ENCODE measurements at regions not wholly inside any gene's neighbourhood (a gene's known extent, or its start where the extent isn't known, plus 50 kb on each side); places are given as distances from the start of the nearest gene placed in this dataset.

- TF ChIP-seq CTCF (IDR thresholded peaks at IDR 0.05; ENCODE audit: extremely low read depth in 1 of 2, insufficient read depth in 1 of 2, low read depth in 1 of 2, low read length in 2 of 2) (no peak), MYC (IDR thresholded peaks at IDR 0.05; ENCODE audit: low read depth, low read length) (no peak), EZH2 (IDR thresholded peaks at IDR 0.05; ENCODE audit: borderline replicate concordance, low read depth, low read length, severe bottlenecking) (no peak), JUN (IDR thresholded peaks at IDR 0.05; ENCODE audit: borderline replicate concordance, insufficient read depth, insufficient read length, low read depth) (no peak), POLR2AphosphoS5 (IDR thresholded peaks at IDR 0.05; ENCODE audit: insufficient read depth, low read depth, low read length) (no peak), MAX (IDR thresholded peaks at IDR 0.05; ENCODE audit: insufficient read depth, insufficient read length) (no peak), FOS (IDR thresholded peaks at IDR 0.05; ENCODE audit: borderline replicate concordance, insufficient read depth, low read length) (no peak), GATA2 (IDR thresholded peaks at IDR 0.05; ENCODE audit: insufficient read depth, insufficient read length, low read depth, low read length) (no peak), POLR2A (IDR thresholded peaks at IDR 0.05; ENCODE audit: low read depth, low read length) (no peak)
- dilution Hi-C loops (cut with MboI; ENCODE audit: extremely low pct_ligation_motif_present, low sequenced_read_pairs), result no loop called here
- intact Hi-C loops (cut with micrococcal nuclease), result no loop called here
These were observed 103.1 kb upstream of the MPDZ start for GRCh38 chr9:13382595-13382994.

More at GRCh38 chr9:13382595-13382994, 103.1 kb upstream of the MPDZ start:
- Histone ChIP-seq H3K4me3 (replicated peaks in 1 of 3; ENCODE audit: insufficient read depth in 1 of 3, low read depth in 1 of 3, low read length in 3 of 3) (no peak overlapping the region), H3K36me3 (ENCODE audit: control insufficient read depth in 2 of 2, extremely low read depth in 1 of 2, insufficient read depth in 2 of 2, low read length in 2 of 2) (no peaks in the 10 kb centered on the region), H3K27ac (ENCODE audit: insufficient read depth, low read depth, low read length) (no peak overlapping the region), H3K4me1 (ENCODE audit: control insufficient read depth, extremely low read depth, insufficient read depth, low read length) (peaks cover 8% of the 10 kb centered on the region), H3K79me2 (ENCODE audit: control insufficient read depth, insufficient read depth, low read length) (no peaks in the 10 kb centered on the region), H3K27me3 (ENCODE audit: control insufficient read depth in 2 of 2, insufficient read depth in 2 of 2, low read length in 2 of 2) (no peaks in the 10 kb centered on the region), H3K9me3 (replicated peaks; ENCODE audit: control insufficient read depth, insufficient read depth, low read length) (no peaks in the 10 kb centered on the region), H3K9me1 (replicated peaks; ENCODE audit: control insufficient read depth, extremely low read depth, insufficient read depth, low read length) (no peaks in the 10 kb centered on the region), H3K9ac (replicated peaks; ENCODE audit: extremely low read depth, insufficient read depth, low read length) (no peak overlapping the region), H2AFZ (ENCODE audit: low read depth, low read length) (no peak overlapping the region), H4K20me1 (replicated peaks; ENCODE audit: control insufficient read depth, extremely low read depth, insufficient read depth, low read length) (no peaks in the 10 kb centered on the region), H3K4me2 (ENCODE audit: insufficient read depth, low read length) (no peak overlapping the region)
- DNase-seq (ENCODE audit: low read depth, low spot score) (no peak), FAIRE-seq (peak; percentile 4)
- ChIA-PET POLR2A (no interaction called here), CTCF (no interaction called here)
- no TSS peak for BruUV-seq (replicated peaks)

All from endothelial cell of umbilical vein (primary cell).